Heart left ventricle (tissue), 13 donors: ENCODE measurements at regions not wholly inside any gene's neighbourhood (a gene's known extent, or its start where the extent isn't known, plus 50 kb on each side); places are given as distances from the start of the nearest gene placed in this dataset.

ENCODE experiments used
- POLR2A ChIP-seq, 2 donors: fragments of 450-650 bp; IDR thresholded peaks; one replicate each; pipeline ENCODE4 v1.6.1; 2017; ENCODE audit warnings: antibody characterized with exemption in 2 of 2, mild to moderate bottlenecking in 2 of 2, moderate library complexity in 2 of 2
- TF ChIP-seq, protein P1 (sequence below), 12 donors: fragments of 200-600 bp; sonication (generic) in 4 of 12; IDR thresholded peaks; one replicate each; pipeline versions ENCODE4 v1.5.0 to v1.8.0; 2018 to 2022; ENCODE audit warnings: antibody characterized with exemption in 12 of 12, mild to moderate bottlenecking in 5 of 12
- donor health status: ischemic (EF 13 %, LVEDD 7.1; RV severe dilation, severe dysfunction).
- donor health status: DM: no; HTN: yes; CAD: no.
- donor health status: DM: no; HTN: no; CAD: no.
- donor health status: ischemic (EF 25% LVEDD 6.9; RV normal size, moderate dysfunction).
- donor health status: ischemic (EF 25% LVEDD 5.7; RV mildly dilated, moderate dysfunction).
- donor health status: ischemic (EF 35%, LVEDD 5.7; RV mildly dilated, moderate dysfunction).
- donor health status: nonischemic (EF 11% LVEDD 7.7; RV severe dilation, severe dysfunction).
- donor health status: DM: yes; HTN: yes; CAD: no.
- donor health status: PGD.
- donor health status: ischemic (EF 29% LVEDD 5.4; RV normal size, mild dysfunction).
- donor health status: nonischemic (EF 23%, LVEDD 6.1; RV moderate dilation, normal function).

DNA sequence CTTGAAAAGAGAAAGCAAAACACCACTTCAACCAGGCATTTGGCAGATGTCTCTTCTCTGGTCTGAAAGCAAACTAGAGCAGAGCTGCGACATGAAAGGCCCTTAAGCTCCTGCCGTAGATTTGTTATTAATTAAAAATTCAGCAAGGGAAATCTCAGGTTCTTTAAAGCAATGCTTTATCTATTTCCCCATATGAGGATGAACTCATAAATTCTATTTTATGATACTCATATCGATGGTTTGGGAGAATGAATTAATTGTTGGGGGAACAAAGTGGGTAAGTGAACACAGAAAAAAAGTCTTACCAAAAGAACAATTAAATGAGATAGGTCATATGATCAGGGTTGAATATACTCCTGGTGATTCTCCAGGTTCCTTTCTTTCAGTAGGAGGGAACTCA is 464.7 kb upstream of the SLC35B3 start:
- TF ChIP-seq, protein P1, sequence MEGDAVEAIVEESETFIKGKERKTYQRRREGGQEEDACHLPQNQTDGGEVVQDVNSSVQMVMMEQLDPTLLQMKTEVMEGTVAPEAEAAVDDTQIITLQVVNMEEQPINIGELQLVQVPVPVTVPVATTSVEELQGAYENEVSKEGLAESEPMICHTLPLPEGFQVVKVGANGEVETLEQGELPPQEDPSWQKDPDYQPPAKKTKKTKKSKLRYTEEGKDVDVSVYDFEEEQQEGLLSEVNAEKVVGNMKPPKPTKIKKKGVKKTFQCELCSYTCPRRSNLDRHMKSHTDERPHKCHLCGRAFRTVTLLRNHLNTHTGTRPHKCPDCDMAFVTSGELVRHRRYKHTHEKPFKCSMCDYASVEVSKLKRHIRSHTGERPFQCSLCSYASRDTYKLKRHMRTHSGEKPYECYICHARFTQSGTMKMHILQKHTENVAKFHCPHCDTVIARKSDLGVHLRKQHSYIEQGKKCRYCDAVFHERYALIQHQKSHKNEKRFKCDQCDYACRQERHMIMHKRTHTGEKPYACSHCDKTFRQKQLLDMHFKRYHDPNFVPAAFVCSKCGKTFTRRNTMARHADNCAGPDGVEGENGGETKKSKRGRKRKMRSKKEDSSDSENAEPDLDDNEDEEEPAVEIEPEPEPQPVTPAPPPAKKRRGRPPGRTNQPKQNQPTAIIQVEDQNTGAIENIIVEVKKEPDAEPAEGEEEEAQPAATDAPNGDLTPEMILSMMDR (IDR thresholded peaks at IDR 0.05), result no peak
- no peak for TF ChIP-seq POLR2A (IDR thresholded peaks at IDR 0.05)
